PC-9 (cell line): ENCODE measurements at regions not wholly inside any gene's neighbourhood (a gene's known extent, or its start where the extent isn't known, plus 50 kb on each side); places are given as distances from the start of the nearest gene placed in this dataset.

Experiments
- BruUV-seq: library from RNA; stranded (reverse); fragments of 400-500 nt; replicated peaks from 2 replicates; lab custom pipeline; 2021; lab: Mats Ljungman, UMichigan
- CTCF ChIA-PET: fragments of 300-600 bp; sonication (Branson Sonifier 250); formaldehyde crosslinking; loops from one replicate; lab custom pipeline; 2022; ENCODE audit warnings: antibody characterized with exemption; lab: Charles Lee
- POLR2A ChIA-PET: fragments of 300-600 bp; sonication (Branson Sonifier 250); formaldehyde crosslinking; loops from one replicate; lab custom pipeline; 2022; ENCODE audit warnings: antibody characterized with exemption; ENCODE audit not compliant: unreplicated experiment; lab: Charles Lee
- DNase-seq, 2 experiments: peaks; one replicate each; pipeline versions ENCODE4 v3.0.0 to v3.0.0-alpha.2; 2015 to 2022; ENCODE audit warnings: mixed read lengths in 1 of 2
- H2AFZ ChIP-seq: fragments of 200-600 bp; sonication (generic); 2 replicates; pipeline ENCODE4 v1.8.1; 2017; ENCODE audit warnings: antibody characterized with exemption
- H3F3A ChIP-seq: fragments of 200-600 bp; sonication (generic); 2 replicates; pipeline ENCODE4 v1.8.1; 2017; ENCODE audit warnings: antibody characterized with exemption, mild to moderate bottlenecking, low read depth; ENCODE audit not compliant: insufficient read depth
- H3K27ac ChIP-seq: fragments of 200-600 bp; sonication (generic); 2 replicates; pipeline ENCODE4 v1.6.1; 2016; ENCODE audit warnings: mixed run types
- H3K27me3 ChIP-seq: fragments of 200-600 bp; sonication (generic); 2 replicates; pipeline ENCODE4 v1.6.1; 2016; ENCODE audit warnings: low read depth, mixed run types; ENCODE audit not compliant: insufficient read depth
- H3K36me3 ChIP-seq: fragments of 200-600 bp; sonication (generic); 2 replicates; pipeline ENCODE4 v1.6.1; 2016; ENCODE audit warnings: low read depth, mixed run types
- H3K4me1 ChIP-seq: fragments of 200-600 bp; sonication (generic); replicated peaks from 2 replicates; pipeline ENCODE4 v1.6.1; 2016; ENCODE audit warnings: mixed run types; ENCODE audit not compliant: insufficient read depth
- H3K4me2 ChIP-seq: fragments of 200-600 bp; sonication (generic); 2 replicates; pipeline ENCODE4 v1.6.1; 2017; ENCODE audit warnings: mixed run types
- H3K4me3 ChIP-seq: fragments of 200-600 bp; sonication (generic); 2 replicates; pipeline ENCODE4 v1.6.1; 2016; ENCODE audit warnings: mixed run types
- H3K79me2 ChIP-seq: fragments of 200-600 bp; sonication (generic); 2 replicates; pipeline ENCODE4 v1.6.1; 2017; ENCODE audit warnings: low read depth, mixed run types
- H3K9me2 ChIP-seq: fragments of 200-600 bp; sonication (generic); 2 replicates; pipeline ENCODE4 v1.8.1; 2017; ENCODE audit warnings: mild to moderate bottlenecking; ENCODE audit not compliant: insufficient read depth
- H3K9me3 ChIP-seq: fragments of 200-600 bp; sonication (generic); 2 replicates; pipeline ENCODE4 v1.8.1; 2016; ENCODE audit warnings: low read depth; ENCODE audit not compliant: insufficient read depth
- H4K20me1 ChIP-seq: fragments of 200-600 bp; sonication (generic); 2 replicates; pipeline ENCODE4 v1.8.1; 2017; ENCODE audit not compliant: insufficient read depth
- CTCF ChIP-seq: fragments of 200-600 bp; sonication (generic); conservative IDR thresholded peaks from 2 replicates; pipeline ENCODE4 v1.6.1; 2017; ENCODE audit warnings: mixed run types, antibody characterized with exemption, mild to moderate bottlenecking, moderate library complexity
- EZH2 ChIP-seq: fragments of 200-600 bp; sonication (generic); IDR thresholded peaks from 2 replicates; pipeline ENCODE4 v1.8.0; 2017; ENCODE audit warnings: antibody characterized with exemption, low read depth
- intact Hi-C: fragments of 100-400 bp; cut with micrococcal nuclease; formaldehyde crosslinking; loops from one replicate; pipeline ENCODE4 v1.10.0; 2022; ENCODE audit not compliant: unreplicated experiment

DNA sequence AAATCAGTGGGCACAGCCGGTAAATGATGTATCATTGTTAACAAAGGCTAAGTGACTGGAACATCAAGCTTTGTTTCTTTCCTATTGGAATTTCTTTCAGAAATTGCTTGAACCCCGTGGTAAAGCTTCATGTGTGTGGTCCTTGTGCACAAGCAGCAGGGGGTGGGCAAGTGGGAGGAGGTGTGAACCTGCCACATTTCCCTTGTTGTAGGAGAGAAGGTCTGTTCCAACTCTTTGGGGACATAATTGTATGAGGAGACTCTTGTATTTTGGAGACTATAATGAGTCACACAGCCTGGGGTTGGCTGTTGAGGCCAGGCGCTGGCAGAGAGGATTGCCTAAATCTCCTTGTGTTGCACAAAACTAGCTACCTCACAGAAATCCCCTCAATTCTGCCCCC lies 620.5 kb downstream of the IRX1 start:
- H3K79me2 ChIP-seq: no peaks in the 10 kb centered on the region
- H3F3A ChIP-seq: no peaks in the 10 kb centered on the region
- ChIA-PET CTCF (no interaction called here), POLR2A (no interaction called here)
- H3K27me3 ChIP-seq: peaks cover 52% of the 10 kb centered on the region
- no peaks in the 10 kb centered on the region for H4K20me1 ChIP-seq
- no peak overlapping the region for H3K27ac ChIP-seq
- H3K4me2 ChIP-seq: no peak overlapping the region
- no peaks in the 10 kb centered on the region for H3K36me3 ChIP-seq
- TF ChIP-seq EZH2 (no peak), CTCF (no peak)
- no TSS peak for BruUV-seq
- no peaks in the 10 kb centered on the region for H3K4me1 ChIP-seq
- DNase-seq: no peak
- H3K4me3 ChIP-seq: no peak overlapping the region
- no peaks in the 10 kb centered on the region for H3K9me3 ChIP-seq
- intact Hi-C loops: no loop called here
- H3K9me2 ChIP-seq: no peaks in the 10 kb centered on the region
- H2AFZ ChIP-seq: no peak overlapping the region

DNA sequence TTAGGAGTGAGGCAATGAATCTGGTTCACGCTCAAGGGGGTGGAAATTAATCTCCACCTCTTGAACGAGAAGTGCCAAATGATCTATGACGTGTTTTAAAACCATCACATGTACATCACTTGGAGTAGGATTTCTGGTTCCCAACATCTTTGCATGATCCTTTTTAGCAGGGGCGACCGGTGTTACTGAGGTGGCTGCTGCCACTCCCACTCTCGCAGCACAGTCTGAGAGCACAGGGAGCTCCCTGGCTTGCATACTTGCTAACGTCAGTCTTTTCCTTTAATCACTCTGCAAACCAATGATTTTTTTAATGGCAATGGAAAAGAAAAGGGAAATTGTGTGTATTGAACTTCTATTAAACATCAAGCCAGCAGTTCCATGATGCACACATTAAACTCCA lies 624.4 kb downstream of the IRX1 start:
- no peaks in the 10 kb centered on the region for H3K9me2 ChIP-seq
- TF ChIP-seq EZH2: no peak
- no peak for TF ChIP-seq CTCF
- H3K36me3 ChIP-seq: no peaks in the 10 kb centered on the region
- H3K4me2 ChIP-seq: no peak overlapping the region
- ChIA-PET CTCF (no interaction called here), POLR2A (no interaction called here)
- no peaks in the 10 kb centered on the region for H3F3A ChIP-seq
- no peak overlapping the region for H2AFZ ChIP-seq
- H4K20me1 ChIP-seq: no peaks in the 10 kb centered on the region
- no peak overlapping the region for H3K27ac ChIP-seq
- peaks cover 53% of the 10 kb centered on the region for H3K27me3 ChIP-seq
- no peaks in the 10 kb centered on the region for H3K4me1 ChIP-seq
- H3K4me3 ChIP-seq: no peak overlapping the region
- no peak for DNase-seq
- no TSS peak for BruUV-seq
- no peaks in the 10 kb centered on the region for H3K79me2 ChIP-seq
- intact Hi-C loops: no loop called here
- H3K9me3 ChIP-seq: no peaks in the 10 kb centered on the region

GRCh38 chr5:4221048-4221447 lies 625.4 kb downstream of the IRX1 start:
- DNase-seq: no peak

More at GRCh38 chr5:4221048-4221447, 625.4 kb downstream of the IRX1 start:
- no peak for TF ChIP-seq CTCF
- TF ChIP-seq EZH2: no peak
- Histone ChIP-seq H3K9me3 (no peaks in the 10 kb centered on the region), H3K27ac (no peak overlapping the region), H3K4me1 (no peaks in the 10 kb centered on the region), H4K20me1 (no peaks in the 10 kb centered on the region), H3F3A (no peaks in the 10 kb centered on the region), H3K4me2 (no peak overlapping the region), H3K79me2 (no peaks in the 10 kb centered on the region), H2AFZ (no peak overlapping the region), H3K9me2 (no peaks in the 10 kb centered on the region), H3K36me3 (no peaks in the 10 kb centered on the region), H3K27me3 (peaks cover 59% of the 10 kb centered on the region), H3K4me3 (no peak overlapping the region)
- POLR2A ChIA-PET: no interaction called here
- no TSS peak for BruUV-seq
- intact Hi-C loops: no loop called here
- CTCF ChIA-PET: no interaction called here
